ENCODE measurements at regions not wholly inside any gene's neighbourhood (a gene's known extent, or its start where the extent isn't known, plus 50 kb on each side); places are given as distances from the start of the nearest gene placed in this dataset.
"Not testable (repeated sequence)": the region's sequence is repeated elsewhere in the genome, so short reads cannot be mapped to it uniquely, and the experiment has no call there.

DNA sequence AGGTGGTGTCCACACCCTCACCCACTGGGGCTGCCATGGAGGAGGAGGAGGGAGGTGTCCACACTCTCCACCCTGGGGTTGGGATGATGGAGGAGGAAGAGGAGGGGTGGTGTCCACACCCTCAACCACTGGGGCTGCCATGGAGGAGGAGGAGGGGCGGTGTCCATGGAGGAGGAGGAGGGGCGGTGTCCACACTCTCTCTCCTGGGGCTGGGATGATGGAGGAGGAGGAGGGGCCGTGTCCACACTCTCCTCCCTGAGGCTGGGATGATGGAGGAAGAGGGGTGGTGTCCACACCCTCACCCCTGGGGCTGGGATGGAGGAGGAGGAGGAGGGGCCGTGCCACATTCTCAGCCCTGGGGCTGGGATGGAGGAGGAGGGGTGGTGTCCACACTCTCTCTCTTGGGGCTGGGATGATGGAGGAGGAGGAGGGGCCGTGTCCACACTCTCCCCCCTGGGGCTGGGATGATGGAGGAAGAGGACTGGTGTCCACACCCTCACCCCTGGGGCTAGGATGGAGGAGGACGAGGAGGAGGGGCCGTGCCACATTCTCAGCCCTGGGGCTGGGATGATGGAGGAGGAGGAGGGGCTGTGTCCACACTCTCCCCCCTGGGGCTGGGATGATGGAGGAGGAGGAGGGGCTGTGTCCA is 231.7 kb downstream of the CRLF2 start:
- no peak for DNase-seq
- H3K79me1 ChIP-seq (ENCODE audit: low read length) = no peaks in the 10 kb centered on the region
- no peak overlapping the region for H3K18ac ChIP-seq (ENCODE audit: low read length)
- no peak overlapping the region for H3K56ac ChIP-seq (ENCODE audit: low read length)
- no peaks in the 10 kb centered on the region for H3K27me3 ChIP-seq (ENCODE audit: insufficient read depth, low read length, poor library complexity)
- H3K9ac ChIP-seq (ENCODE audit: low read length) = no peak overlapping the region
- no peak overlapping the region for H4K5ac ChIP-seq (ENCODE audit: low read length)
- H3K36me3 ChIP-seq (ENCODE audit: control insufficient read depth, insufficient read depth, low read length) = no peaks in the 10 kb centered on the region
- no CpG with 5 or more reads among the region's 7 CpGs for WGBS (ENCODE audit: extremely low coverage, insufficient coverage, low lambda C conversion rate)
- no peak overlapping the region for H2BK5ac ChIP-seq (ENCODE audit: low read length)
- no peaks in the 10 kb centered on the region for H3K4me1 ChIP-seq (ENCODE audit: control insufficient read depth, low read depth, low read length)
- no peak overlapping the region for H3K4me3 ChIP-seq (ENCODE audit: low read length)
- H4K8ac ChIP-seq (ENCODE audit: low read depth, low read length) = no peak overlapping the region
- H3K4ac ChIP-seq (ENCODE audit: low read depth, low read length) = no peak overlapping the region
- no peak overlapping the region for H3K4me2 ChIP-seq (ENCODE audit: low read length)
- no peak overlapping the region for H2BK15ac ChIP-seq (replicated peaks; ENCODE audit: low read depth)
- H3K27ac ChIP-seq (ENCODE audit: low read depth, low read length) = no peak overlapping the region
- no peaks in the 10 kb centered on the region for H3K79me2 ChIP-seq (ENCODE audit: control insufficient read depth, insufficient read depth, low read length)
- H3K23ac ChIP-seq (ENCODE audit: low read length) = no peak overlapping the region
- H2BK120ac ChIP-seq (ENCODE audit: low read depth, low read length) = no peak overlapping the region
- no peak overlapping the region for H2AK5ac ChIP-seq (ENCODE audit: low read length)

DNA sequence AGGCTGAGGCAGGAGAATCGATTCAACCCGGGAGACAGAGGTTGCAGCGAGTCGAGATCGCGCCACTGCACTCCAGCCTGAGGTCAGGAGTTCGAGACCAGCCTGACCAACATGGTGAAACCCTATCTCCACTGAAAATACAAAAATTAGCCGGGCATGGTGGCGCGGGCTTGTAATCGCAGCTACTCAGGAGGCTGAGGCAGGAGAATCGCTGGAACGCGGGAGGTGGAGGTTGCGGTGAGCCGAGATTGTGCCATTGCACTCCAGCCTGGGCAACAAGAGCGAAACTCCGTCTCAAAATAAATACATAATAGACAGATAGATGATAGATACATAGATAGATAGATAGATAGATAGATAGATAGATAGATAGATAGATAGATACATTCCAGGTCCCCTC is 233.3 kb downstream of the CRLF2 start:
- no CpG with 5 or more reads among the region's 18 CpGs for WGBS (ENCODE audit: extremely low coverage, insufficient coverage, low lambda C conversion rate)
- not testable (repeated sequence) for H3K23ac ChIP-seq (ENCODE audit: low read length); H4K5ac ChIP-seq (ENCODE audit: low read length); H3K79me2 ChIP-seq (ENCODE audit: control insufficient read depth, insufficient read depth, low read length); H3K4me2 ChIP-seq (ENCODE audit: low read length); H3K18ac ChIP-seq (ENCODE audit: low read length); H3K27me3 ChIP-seq (ENCODE audit: insufficient read depth, low read length, poor library complexity); H3K9ac ChIP-seq (ENCODE audit: low read length); H3K4me1 ChIP-seq (ENCODE audit: control insufficient read depth, low read depth, low read length); DNase-seq; H3K4ac ChIP-seq (ENCODE audit: low read depth, low read length); H2AK5ac ChIP-seq (ENCODE audit: low read length); H3K79me1 ChIP-seq (ENCODE audit: low read length); H3K36me3 ChIP-seq (ENCODE audit: control insufficient read depth, insufficient read depth, low read length); H3K4me3 ChIP-seq (ENCODE audit: low read length); H2BK120ac ChIP-seq (ENCODE audit: low read depth, low read length); H2BK5ac ChIP-seq (ENCODE audit: low read length); H4K8ac ChIP-seq (ENCODE audit: low read depth, low read length); H3K27ac ChIP-seq (ENCODE audit: low read depth, low read length); H3K56ac ChIP-seq (ENCODE audit: low read length); H2BK15ac ChIP-seq (replicated peaks; ENCODE audit: low read depth)

GRCh38 chrX:973010-973632 is 239.3 kb downstream of the CRLF2 start:
- no peak for DNase-seq
- Histone ChIP-seq H3K56ac (ENCODE audit: low read length) (no peak overlapping the region), H3K4me2 (ENCODE audit: low read length) (no peak overlapping the region), H2AK5ac (ENCODE audit: low read length) (no peak overlapping the region), H2BK15ac (replicated peaks; ENCODE audit: low read depth) (no peak overlapping the region), H3K27me3 (ENCODE audit: insufficient read depth, low read length, poor library complexity) (no peaks in the 10 kb centered on the region), H3K4ac (ENCODE audit: low read depth, low read length) (no peak overlapping the region), H3K79me2 (ENCODE audit: control insufficient read depth, insufficient read depth, low read length) (no peaks in the 10 kb centered on the region), H4K5ac (ENCODE audit: low read length) (no peak overlapping the region), H3K79me1 (ENCODE audit: low read length) (no peaks in the 10 kb centered on the region), H3K23ac (ENCODE audit: low read length) (no peak overlapping the region), H4K8ac (ENCODE audit: low read depth, low read length) (no peak overlapping the region), H3K18ac (ENCODE audit: low read length) (no peak overlapping the region), H3K9ac (ENCODE audit: low read length) (no peak overlapping the region), H2BK5ac (ENCODE audit: low read length) (no peak overlapping the region), H2BK120ac (ENCODE audit: low read depth, low read length) (no peak overlapping the region), H3K4me1 (ENCODE audit: control insufficient read depth, low read depth, low read length) (no peaks in the 10 kb centered on the region), H3K27ac (ENCODE audit: low read depth, low read length) (no peak overlapping the region), H3K4me3 (ENCODE audit: low read length) (no peak overlapping the region), H3K36me3 (ENCODE audit: control insufficient read depth, insufficient read depth, low read length) (no peaks in the 10 kb centered on the region)
- WGBS (ENCODE audit: extremely low coverage, insufficient coverage, low lambda C conversion rate) = no CpG with 5 or more reads among the region's 23 CpGs

- Histone ChIP-seq H3K79me2 (ENCODE audit: control insufficient read depth, insufficient read depth, low read length) (no peaks in the 10 kb centered on the region), H3K4ac (ENCODE audit: low read depth, low read length) (no peak overlapping the region), H3K27ac (ENCODE audit: low read depth, low read length) (no peak overlapping the region), H4K5ac (ENCODE audit: low read length) (no peak overlapping the region), H3K27me3 (ENCODE audit: insufficient read depth, low read length, poor library complexity) (no peaks in the 10 kb centered on the region), H3K9ac (ENCODE audit: low read length) (no peak overlapping the region), H3K79me1 (ENCODE audit: low read length) (no peaks in the 10 kb centered on the region), H3K4me2 (ENCODE audit: low read length) (no peak overlapping the region), H3K4me1 (ENCODE audit: control insufficient read depth, low read depth, low read length) (no peaks in the 10 kb centered on the region), H2BK15ac (replicated peaks; ENCODE audit: low read depth) (no peak overlapping the region), H3K56ac (ENCODE audit: low read length) (no peak overlapping the region), H3K36me3 (ENCODE audit: control insufficient read depth, insufficient read depth, low read length) (no peaks in the 10 kb centered on the region), H3K4me3 (ENCODE audit: low read length) (no peak overlapping the region), H2AK5ac (ENCODE audit: low read length) (no peak overlapping the region), H3K23ac (ENCODE audit: low read length) (no peak overlapping the region), H3K18ac (ENCODE audit: low read length) (no peak overlapping the region), H2BK120ac (ENCODE audit: low read depth, low read length) (no peak overlapping the region), H2BK5ac (ENCODE audit: low read length) (no peak overlapping the region), H4K8ac (ENCODE audit: low read depth, low read length) (no peak overlapping the region)
- no CpG with 5 or more reads among the region's 13 CpGs for WGBS (ENCODE audit: extremely low coverage, insufficient coverage, low lambda C conversion rate)
- no peak for DNase-seq
Observed at GRCh38 chrX:968148-968965, 244.1 kb downstream of the CRLF2 start.

DNA sequence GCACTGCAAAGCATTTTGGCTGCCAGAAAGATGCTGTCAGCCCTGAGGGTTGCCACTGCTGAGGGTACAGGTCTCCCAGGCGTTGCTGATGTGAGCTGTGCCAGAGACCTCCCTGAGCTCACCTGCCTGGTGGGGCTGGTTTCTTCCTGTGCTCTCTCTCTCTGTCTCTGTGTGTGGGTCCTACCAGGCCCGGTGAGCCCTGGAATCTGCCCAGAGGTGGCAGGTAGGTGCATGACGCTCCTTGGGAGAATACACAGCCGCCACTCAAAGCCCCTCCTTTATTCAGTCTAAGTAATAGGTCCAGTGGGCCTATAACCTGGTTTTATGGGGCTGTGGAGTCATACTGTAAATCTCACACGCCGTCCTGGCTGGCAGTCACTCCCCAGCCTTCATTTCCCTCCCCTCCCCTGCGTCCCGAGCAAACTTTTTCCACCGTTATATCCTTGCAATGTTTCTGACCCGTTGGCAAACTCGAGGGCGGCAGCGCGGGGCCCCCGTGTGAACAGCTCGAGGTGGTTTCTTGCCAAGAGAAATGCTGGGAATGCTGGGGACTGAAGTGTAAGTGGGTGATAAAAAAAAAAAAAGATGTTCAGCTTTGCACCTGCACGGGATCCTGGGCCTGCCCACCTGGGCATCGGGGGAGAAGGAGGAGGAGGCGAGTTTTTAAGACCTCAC is 245.9 kb downstream of the CRLF2 start:
- H2BK120ac ChIP-seq (ENCODE audit: low read depth, low read length) = no peak overlapping the region
- no peak overlapping the region for H3K4me2 ChIP-seq (ENCODE audit: low read length)
- no peaks in the 10 kb centered on the region for H3K4me1 ChIP-seq (ENCODE audit: control insufficient read depth, low read depth, low read length)
- no peak overlapping the region for H3K4ac ChIP-seq (ENCODE audit: low read depth, low read length)
- no peak overlapping the region for H3K56ac ChIP-seq (ENCODE audit: low read length)
- no peak overlapping the region for H3K23ac ChIP-seq (ENCODE audit: low read length)
- no peaks in the 10 kb centered on the region for H3K79me1 ChIP-seq (ENCODE audit: low read length)
- no peak overlapping the region for H2BK5ac ChIP-seq (ENCODE audit: low read length)
- no peak overlapping the region for H2BK15ac ChIP-seq (replicated peaks; ENCODE audit: low read depth)
- no peak overlapping the region for H4K5ac ChIP-seq (ENCODE audit: low read length)
- no peak overlapping the region for H3K4me3 ChIP-seq (ENCODE audit: low read length)
- no CpG with 5 or more reads among the region's 19 CpGs for WGBS (ENCODE audit: extremely low coverage, insufficient coverage, low lambda C conversion rate)
- no peaks in the 10 kb centered on the region for H3K36me3 ChIP-seq (ENCODE audit: control insufficient read depth, insufficient read depth, low read length)
- H3K18ac ChIP-seq (ENCODE audit: low read length) = no peak overlapping the region
- no peak overlapping the region for H2AK5ac ChIP-seq (ENCODE audit: low read length)
- DNase-seq = no peak
- H3K9ac ChIP-seq (ENCODE audit: low read length) = no peak overlapping the region
- no peak overlapping the region for H4K8ac ChIP-seq (ENCODE audit: low read depth, low read length)
- H3K27ac ChIP-seq (ENCODE audit: low read depth, low read length) = no peak overlapping the region
- H3K27me3 ChIP-seq (ENCODE audit: insufficient read depth, low read length, poor library complexity) = no peaks in the 10 kb centered on the region
- no peaks in the 10 kb centered on the region for H3K79me2 ChIP-seq (ENCODE audit: control insufficient read depth, insufficient read depth, low read length)
